GM23248 (cell line): ENCODE measurements at regions not wholly inside any gene's neighbourhood (a gene's known extent, or its start where the extent isn't known, plus 50 kb on each side); places are given as distances from the start of the nearest gene placed in this dataset.

Source experiments
- EZH2 ChIP-seq: fragments of 200-600 bp; sonication (generic); IDR thresholded peaks from 2 replicates; pipeline ENCODE4 v1.6.1; 2018; ENCODE audit warnings: antibody characterized with exemption, mild to moderate bottlenecking; ENCODE audit not compliant: insufficient read depth, poor library complexity, severe bottlenecking
- EZH2phosphoT487 ChIP-seq: fragments of 200-600 bp; sonication (generic); IDR thresholded peaks from 2 replicates; pipeline ENCODE4 v1.6.1; 2018; ENCODE audit warnings: antibody characterized with exemption, moderate library complexity, mild to moderate bottlenecking, low read depth; ENCODE audit not compliant: insufficient read depth

GRCh38 chr20:24781418-24781980 lies 167.6 kb upstream of the CST7 start:
- TF ChIP-seq EZH2phosphoT487 = no peak
- TF ChIP-seq EZH2 = no peak
